WTC11 (cell line): ENCODE measurements at regions not wholly inside any gene's neighbourhood (a gene's known extent, or its start where the extent isn't known, plus 50 kb on each side); places are given as distances from the start of the nearest gene placed in this dataset.

Experiments used
- ATAC-seq: fragments of 200-7000 bp; cut with Tn5 transposase; 2 replicates; pipeline ENCODE4 v1.10.0; 2021; ENCODE audit warnings: mild to moderate bottlenecking, moderate library complexity
- CTCF ChIA-PET: fragments of 300-600 bp; sonication (Branson Sonifier 250); formaldehyde crosslinking; loops from one replicate; lab custom pipeline; 2021; ENCODE audit warnings: antibody characterized with exemption; lab: Charles Lee
- POLR2A ChIA-PET: fragments of 350-600 bp; sonication (Branson Sonifier 250); formaldehyde crosslinking; loops from one replicate; lab custom pipeline; 2021; ENCODE audit warnings: antibody characterized with exemption; lab: Charles Lee
- DNase-seq: peaks from one replicate; pipeline ENCODE4 v3.0.0; 2021; ENCODE audit warnings: low spot score
- H3K27ac Mint-ChIP-seq: 2 replicates; pipeline ENCODE4 v1.8.0; 2021; ENCODE audit warnings: mixed read lengths
- H3K27me3 Mint-ChIP-seq: 2 replicates; pipeline ENCODE4 v1.8.0; 2021; ENCODE audit warnings: low read depth, mild to moderate bottlenecking, moderate library complexity, mixed read lengths
- H3K36me3 Mint-ChIP-seq: 2 replicates; pipeline ENCODE4 v1.8.0; 2021; ENCODE audit warnings: mixed read lengths
- H3K4me1 Mint-ChIP-seq: 2 replicates; pipeline ENCODE4 v1.8.0; 2022; ENCODE audit warnings: mixed read lengths
- H3K4me3 Mint-ChIP-seq: 2 replicates; pipeline ENCODE4 v1.8.0; 2021; ENCODE audit warnings: mild to moderate bottlenecking, moderate library complexity, mixed read lengths
- H3K9me3 Mint-ChIP-seq: 2 replicates; pipeline ENCODE4 v1.8.0; 2021; ENCODE audit warnings: mixed read lengths
- AR ChIP-seq: fragments of 250-450 bp; sonication (Bioruptor Pico); IDR thresholded peaks from 2 replicates; pipeline ENCODE4 v1.9.0; 2021; ENCODE audit warnings: mild to moderate bottlenecking
- EMX1 ChIP-seq: fragments of 250-450 bp; sonication (Bioruptor Pico); IDR thresholded peaks from 2 replicates; pipeline ENCODE4 v1.8.0; 2021; ENCODE audit warnings: mild to moderate bottlenecking
- MAX ChIP-seq: sonication (generic); formaldehyde crosslinking; IDR thresholded peaks from 2 replicates; pipeline ENCODE4 v1.8.0; 2022; ENCODE audit warnings: mild to moderate bottlenecking, missing genetic modification reagents
- MXD4 ChIP-seq: fragments of 250-450 bp; sonication (Bioruptor Pico); IDR thresholded peaks from 2 replicates; pipeline ENCODE4 v1.8.0; 2021; ENCODE audit warnings: mild to moderate bottlenecking, moderate library complexity, borderline replicate concordance
- NFYB ChIP-seq: sonication (generic); formaldehyde crosslinking; conservative IDR thresholded peaks from 2 replicates; pipeline ENCODE4 v1.8.0; 2022; ENCODE audit warnings: low read depth, missing genetic modification reagents
- OVOL2 ChIP-seq: fragments of 250-450 bp; sonication (Bioruptor Pico); IDR thresholded peaks from 2 replicates; pipeline ENCODE4 v1.9.0; 2021; ENCODE audit warnings: mild to moderate bottlenecking, borderline replicate concordance
- PRRX2 ChIP-seq: fragments of 250-450 bp; sonication (Bioruptor Pico); IDR thresholded peaks from 2 replicates; pipeline ENCODE4 v1.8.0; 2021; ENCODE audit warnings: mild to moderate bottlenecking
- SMAD4 ChIP-seq: sonication (generic); formaldehyde crosslinking; IDR thresholded peaks from 2 replicates; pipeline ENCODE4 v1.8.0; 2022; ENCODE audit warnings: mild to moderate bottlenecking, missing genetic modification reagents
- SP1 ChIP-seq: sonication (generic); formaldehyde crosslinking; conservative IDR thresholded peaks from 2 replicates; pipeline ENCODE4 v1.8.1; 2022; ENCODE audit warnings: missing genetic modification reagents
- ZNF121 ChIP-seq: sonication (generic); formaldehyde crosslinking; IDR thresholded peaks from 2 replicates; pipeline ENCODE4 v1.8.0; 2023; ENCODE audit warnings: missing genetic modification reagents
- ZNF232 ChIP-seq: sonication (generic); formaldehyde crosslinking; IDR thresholded peaks from 2 replicates; pipeline ENCODE4 v1.8.0; 2022; ENCODE audit warnings: mild to moderate bottlenecking, missing genetic modification reagents
- ZNF281 ChIP-seq: sonication (generic); formaldehyde crosslinking; IDR thresholded peaks from 2 replicates; pipeline ENCODE4 v1.8.0; 2023; ENCODE audit warnings: mild to moderate bottlenecking, missing genetic modification reagents
- ZNF416 ChIP-seq: fragments of 250-450 bp; sonication (Bioruptor Pico); IDR thresholded peaks from 2 replicates; pipeline ENCODE4 v1.9.0; 2021; ENCODE audit warnings: mild to moderate bottlenecking, inconsistent platforms
- ZNF532 ChIP-seq: fragments of 250-450 bp; sonication (Bioruptor Pico); IDR thresholded peaks from 2 replicates; pipeline ENCODE4 v1.9.0; 2021; ENCODE audit warnings: mild to moderate bottlenecking, borderline replicate concordance
- TF ChIP-seq, protein P1 (sequence below): sonication (generic); formaldehyde crosslinking; IDR thresholded peaks from 2 replicates; pipeline ENCODE4 v1.8.0; 2022; ENCODE audit warnings: mild to moderate bottlenecking, missing genetic modification reagents
- TF ChIP-seq, protein P2 (sequence below): fragments of 250-450 bp; sonication (Bioruptor Pico); conservative IDR thresholded peaks from 2 replicates; pipeline ENCODE4 v1.9.0; 2021; ENCODE audit warnings: mild to moderate bottlenecking
- TF ChIP-seq, protein P3 (sequence below): sonication (generic); formaldehyde crosslinking; IDR thresholded peaks from 2 replicates; pipeline ENCODE4 v1.8.1; 2022; ENCODE audit warnings: mild to moderate bottlenecking, missing genetic modification reagents, moderate library complexity, borderline replicate concordance

DNA sequence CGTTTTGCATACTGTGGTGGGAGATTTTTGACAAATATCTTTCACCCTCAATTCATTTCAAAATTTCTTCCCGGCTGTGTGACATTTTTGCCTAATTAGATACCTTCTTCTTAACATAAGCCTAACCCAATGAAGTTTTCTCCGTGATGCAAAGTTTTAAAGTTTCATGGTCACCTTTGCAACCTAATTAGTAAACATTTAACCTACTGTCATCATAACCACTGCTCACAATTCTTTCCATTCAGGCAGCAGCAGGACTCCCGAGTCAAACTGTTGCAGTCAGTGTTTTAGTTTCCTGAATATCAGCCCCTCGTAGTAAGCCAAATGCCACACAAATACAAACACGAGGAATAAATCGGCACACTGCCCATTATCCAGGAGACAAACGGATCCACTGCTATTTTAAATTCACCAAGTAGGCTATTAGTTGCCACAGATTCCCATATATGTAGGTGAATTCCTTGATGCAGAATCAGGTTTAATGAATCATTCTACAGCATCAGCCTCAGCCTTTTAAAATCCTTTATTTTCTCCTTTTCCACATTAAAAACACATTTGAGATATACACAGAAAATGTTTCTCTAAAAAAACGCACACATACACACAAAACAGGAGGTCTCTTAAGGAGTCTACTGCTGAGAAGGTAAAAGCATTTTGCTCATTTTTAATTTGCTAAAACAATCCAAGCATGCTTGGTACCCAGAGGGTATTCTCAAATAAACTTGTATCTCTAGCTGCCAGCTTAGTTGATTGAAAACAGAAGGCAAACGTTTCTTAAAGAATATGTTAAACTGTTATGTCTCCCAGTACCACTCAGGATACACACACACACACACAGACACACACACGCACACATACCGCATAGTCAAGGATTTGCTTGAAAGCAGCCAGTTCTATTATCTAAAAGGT is 106.5 kb upstream of the KCTD1 start:
- H3K9me3 Mint-ChIP-seq = no peaks in the 10 kb centered on the region
- CTCF ChIA-PET = no interaction called here
- H3K4me3 Mint-ChIP-seq = peak overlapping the region; percentile 80
- H3K27me3 Mint-ChIP-seq = peaks cover 53% of the 10 kb centered on the region
- peaks cover 69% of the 10 kb centered on the region for H3K4me1 Mint-ChIP-seq
- ATAC-seq = no peak
- TF ChIP-seq SP1 (CRISPR knock-in tag) = 0 out of 2 replicates have a peak, but pooled peaks have one; percentile 7
- TF ChIP-seq, protein P1, sequence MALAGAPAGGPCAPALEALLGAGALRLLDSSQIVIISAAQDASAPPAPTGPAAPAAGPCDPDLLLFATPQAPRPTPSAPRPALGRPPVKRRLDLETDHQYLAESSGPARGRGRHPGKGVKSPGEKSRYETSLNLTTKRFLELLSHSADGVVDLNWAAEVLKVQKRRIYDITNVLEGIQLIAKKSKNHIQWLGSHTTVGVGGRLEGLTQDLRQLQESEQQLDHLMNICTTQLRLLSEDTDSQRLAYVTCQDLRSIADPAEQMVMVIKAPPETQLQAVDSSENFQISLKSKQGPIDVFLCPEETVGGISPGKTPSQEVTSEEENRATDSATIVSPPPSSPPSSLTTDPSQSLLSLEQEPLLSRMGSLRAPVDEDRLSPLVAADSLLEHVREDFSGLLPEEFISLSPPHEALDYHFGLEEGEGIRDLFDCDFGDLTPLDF (CRISPR knock-in tag) = no peak
- TF ChIP-seq, all 79 proteins: peak for 1
- POLR2A ChIA-PET = interaction anchor here (0.6 kb wide), 1 partner anchor 35 kb away, joined by 6 read pairs; no protein-coding TSS in a partner anchor
- Mint-ChIP-seq H3K36me3 (no peaks in the 10 kb centered on the region), H3K27ac (no peak overlapping the region)
- DNase-seq = no peak

- Mint-ChIP-seq H3K36me3 (no peaks in the 10 kb centered on the region), H3K27me3 (peaks cover 51% of the 10 kb centered on the region), H3K4me1 (peaks cover 68% of the 10 kb centered on the region), H3K9me3 (no peaks in the 10 kb centered on the region), H3K27ac (no peak overlapping the region), H3K4me3 (no peak overlapping the region)
- CTCF ChIA-PET = no interaction called here
- DNase-seq = no peak
- ATAC-seq = no peak
- POLR2A ChIA-PET = interaction anchor here (0.6 kb wide), 1 partner anchor 34 kb away, joined by 6 read pairs; no protein-coding TSS in a partner anchor
- TF ChIP-seq OVOL2 (CRISPR knock-in tag) = no peak
- no peak for TF ChIP-seq PRRX2
- no peak for TF ChIP-seq ZNF532 (CRISPR knock-in tag)
- TF ChIP-seq EMX1 (CRISPR knock-in tag) = no peak
- no peak for TF ChIP-seq ZNF281 (CRISPR knock-in tag)
- TF ChIP-seq MXD4 (CRISPR knock-in tag) = no peak
- no peak for TF ChIP-seq SMAD4 (CRISPR knock-in tag)
- TF ChIP-seq, protein P2, sequence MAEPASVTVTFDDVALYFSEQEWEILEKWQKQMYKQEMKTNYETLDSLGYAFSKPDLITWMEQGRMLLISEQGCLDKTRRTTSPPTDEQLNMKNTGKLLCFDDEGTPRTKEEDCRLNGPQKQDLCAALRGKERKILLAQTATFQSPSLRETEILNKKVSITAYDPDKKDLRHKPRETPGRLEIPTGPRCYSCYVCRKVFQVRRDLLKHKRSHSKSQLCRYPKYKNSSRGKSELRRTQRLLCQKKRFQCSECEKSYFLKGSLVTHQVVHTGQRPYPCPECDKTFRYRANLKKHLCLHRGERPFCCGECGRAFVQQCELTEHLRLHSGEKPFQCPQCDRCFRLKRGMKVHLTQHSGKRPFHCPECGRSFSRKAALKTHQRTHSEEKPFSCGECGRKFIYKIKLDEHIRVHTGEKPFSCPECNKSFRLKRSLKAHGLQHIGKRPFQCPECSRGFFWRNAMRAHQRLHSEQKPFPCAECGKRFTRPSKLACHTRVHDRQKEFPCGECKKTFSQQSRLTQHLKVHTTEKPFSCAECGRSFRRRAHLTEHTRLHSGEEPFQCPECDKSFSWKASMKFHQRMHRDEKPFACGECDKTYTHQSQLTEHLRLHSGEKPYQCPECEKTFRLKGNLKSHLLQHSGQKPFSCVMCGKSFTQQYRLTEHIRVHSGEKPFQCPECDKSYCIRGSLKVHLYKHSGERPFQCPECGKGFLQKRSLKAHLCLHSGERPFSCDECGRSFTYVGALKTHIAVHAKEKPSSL (CRISPR knock-in tag) = no peak
- TF ChIP-seq ZNF232 (CRISPR knock-in tag) = no peak
- TF ChIP-seq MAX (CRISPR knock-in tag) = no peak
- TF ChIP-seq, protein P3, sequence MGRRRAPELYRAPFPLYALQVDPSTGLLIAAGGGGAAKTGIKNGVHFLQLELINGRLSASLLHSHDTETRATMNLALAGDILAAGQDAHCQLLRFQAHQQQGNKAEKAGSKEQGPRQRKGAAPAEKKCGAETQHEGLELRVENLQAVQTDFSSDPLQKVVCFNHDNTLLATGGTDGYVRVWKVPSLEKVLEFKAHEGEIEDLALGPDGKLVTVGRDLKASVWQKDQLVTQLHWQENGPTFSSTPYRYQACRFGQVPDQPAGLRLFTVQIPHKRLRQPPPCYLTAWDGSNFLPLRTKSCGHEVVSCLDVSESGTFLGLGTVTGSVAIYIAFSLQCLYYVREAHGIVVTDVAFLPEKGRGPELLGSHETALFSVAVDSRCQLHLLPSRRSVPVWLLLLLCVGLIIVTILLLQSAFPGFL (CRISPR knock-in tag) = no peak
- TF ChIP-seq ZNF121 (CRISPR knock-in tag) = no peak
- TF ChIP-seq AR (CRISPR knock-in tag) = no peak
- no peak for TF ChIP-seq ZNF416 (CRISPR knock-in tag)
- TF ChIP-seq NFYB (CRISPR knock-in tag) = no peak
Measured at GRCh38 chr18:26653943-26654615, 105.7 kb upstream of the KCTD1 start.
